T47D (cell line): ENCODE measurements at regions not wholly inside any gene's neighbourhood (a gene's known extent, or its start where the extent isn't known, plus 50 kb on each side); places are given as distances from the start of the nearest gene placed in this dataset.

Experiments
- DNase-seq, 2 experiments: peaks; one replicate each; pipeline versions ENCODE4 v3.0.0 to v3.0.0-alpha.2; 2011 to 2012; ENCODE audit warnings: low read depth in 1 of 2, low spot score in 1 of 2
- JUND ChIP-seq: IDR thresholded peaks from 2 replicates; pipeline ENCODE4 v1.6.1; 2012; ENCODE audit warnings: low read depth
- in situ Hi-C: cut with HindIII; loops from 2 replicates; pipeline ENCODE4 v1.10.0; 2016; ENCODE audit warnings: low sequenced_read_pairs, low pct_unique_long_range_greater_than_20kb

DNA sequence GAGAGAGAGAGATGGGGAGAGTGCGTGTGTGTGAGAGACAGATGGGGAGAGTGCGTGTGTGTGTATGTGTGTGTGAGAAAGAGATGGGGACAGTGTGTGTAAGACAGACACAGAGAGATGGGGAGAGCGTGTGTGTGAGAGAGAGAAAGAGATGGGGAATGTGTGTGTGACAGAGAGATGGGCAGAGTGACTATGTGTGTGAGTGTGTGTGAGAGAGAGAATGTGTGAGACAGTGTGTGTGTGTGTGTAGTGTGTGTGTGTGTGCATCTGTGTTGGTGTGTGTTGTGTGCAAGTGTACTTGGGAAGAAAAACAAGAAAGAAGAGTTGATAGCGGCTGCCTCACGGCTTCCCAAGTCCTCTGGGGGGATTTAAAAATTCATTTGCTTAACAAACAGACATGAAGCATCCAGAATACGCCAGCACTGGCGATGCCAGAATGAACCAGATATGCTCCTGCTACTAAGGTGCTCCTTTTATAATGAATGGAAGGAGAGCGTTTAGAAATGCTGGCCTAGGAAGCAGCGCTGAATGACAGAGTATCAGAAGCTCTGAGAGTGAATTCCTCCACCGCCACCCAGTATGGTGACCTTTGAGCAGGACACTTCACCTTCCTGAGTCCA is 186.1 kb upstream of the TSC22D2 start:
- DNase-seq: no peak
- in situ Hi-C loops: no loop called here
- no peak for TF ChIP-seq JUND

DNA sequence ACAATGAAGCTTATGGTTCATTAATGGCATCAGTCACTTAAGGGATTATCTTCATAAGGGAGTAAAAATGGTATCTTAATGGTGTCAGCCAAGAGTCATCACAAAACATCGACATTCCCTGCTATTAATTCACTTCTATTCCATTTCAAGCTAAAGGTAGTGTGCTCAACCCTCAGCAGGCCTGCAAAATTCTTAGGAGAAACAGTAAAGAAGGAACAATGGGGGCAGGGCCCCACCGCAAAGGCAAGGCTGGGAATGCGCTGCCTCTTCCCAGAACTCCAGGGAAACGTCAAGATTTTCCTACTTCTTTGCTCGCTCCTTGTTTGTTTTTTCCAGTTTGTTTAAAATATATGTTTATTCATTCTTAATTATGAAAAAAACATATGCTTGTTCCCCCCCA is 187.3 kb upstream of the TSC22D2 start:
- TF ChIP-seq JUND: no peak
- no peak for DNase-seq
- in situ Hi-C loops: no loop called here

DNA sequence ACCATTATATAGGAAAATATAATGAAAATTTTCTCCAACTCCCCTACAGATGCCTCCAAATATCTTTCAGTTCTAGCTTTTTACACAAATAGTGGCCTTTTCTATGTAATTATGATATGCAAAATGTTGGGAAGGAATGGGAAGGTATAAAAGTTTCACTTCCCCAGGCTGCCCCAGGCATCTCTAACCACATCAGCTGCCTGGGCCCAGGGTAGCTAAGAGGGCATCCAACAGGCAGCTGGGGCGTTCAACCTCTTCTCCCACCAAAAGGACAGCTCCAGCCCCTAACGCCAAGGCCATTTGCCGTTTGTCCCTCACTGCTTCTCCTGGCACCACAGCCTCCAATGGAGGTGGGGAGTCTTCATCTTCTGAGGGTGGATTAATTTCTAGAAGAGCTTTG is 188.1 kb upstream of the TSC22D2 start:
- no peak for TF ChIP-seq JUND
- DNase-seq: no peak
- in situ Hi-C loops: no loop called here

DNA sequence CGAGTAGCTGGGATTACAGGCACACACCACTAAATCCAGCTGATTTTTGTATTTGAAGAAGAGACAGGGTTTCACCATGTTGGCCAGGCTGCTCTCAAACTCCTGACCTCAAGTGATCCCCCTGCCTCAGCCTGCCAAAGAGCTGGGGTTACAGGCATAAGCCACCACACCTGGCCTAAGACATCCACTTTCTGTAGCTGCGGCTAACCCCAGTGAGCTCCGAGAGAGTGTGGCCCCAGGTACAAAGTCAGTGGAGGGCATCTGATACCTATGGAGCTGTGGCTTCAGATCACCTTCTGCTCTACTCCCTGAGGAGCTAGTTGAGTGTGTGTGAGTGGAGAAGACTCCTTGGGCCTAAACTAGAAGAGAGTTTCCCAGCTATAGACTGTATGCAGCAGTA is 189.3 kb upstream of the TSC22D2 start:
- no peak for TF ChIP-seq JUND
- no peak for DNase-seq
- in situ Hi-C loops: no loop called here

- in situ Hi-C loops: no loop called here
- TF ChIP-seq JUND: no peak
- no peak for DNase-seq
Observed at GRCh38 chr3:150218236-150218635, 189.9 kb upstream of the TSC22D2 start.

- TF ChIP-seq JUND: no peak
- no peak for DNase-seq
- in situ Hi-C loops: no loop called here
Observed at GRCh38 chr3:150217691-150218090, 190.4 kb upstream of the TSC22D2 start.

DNA sequence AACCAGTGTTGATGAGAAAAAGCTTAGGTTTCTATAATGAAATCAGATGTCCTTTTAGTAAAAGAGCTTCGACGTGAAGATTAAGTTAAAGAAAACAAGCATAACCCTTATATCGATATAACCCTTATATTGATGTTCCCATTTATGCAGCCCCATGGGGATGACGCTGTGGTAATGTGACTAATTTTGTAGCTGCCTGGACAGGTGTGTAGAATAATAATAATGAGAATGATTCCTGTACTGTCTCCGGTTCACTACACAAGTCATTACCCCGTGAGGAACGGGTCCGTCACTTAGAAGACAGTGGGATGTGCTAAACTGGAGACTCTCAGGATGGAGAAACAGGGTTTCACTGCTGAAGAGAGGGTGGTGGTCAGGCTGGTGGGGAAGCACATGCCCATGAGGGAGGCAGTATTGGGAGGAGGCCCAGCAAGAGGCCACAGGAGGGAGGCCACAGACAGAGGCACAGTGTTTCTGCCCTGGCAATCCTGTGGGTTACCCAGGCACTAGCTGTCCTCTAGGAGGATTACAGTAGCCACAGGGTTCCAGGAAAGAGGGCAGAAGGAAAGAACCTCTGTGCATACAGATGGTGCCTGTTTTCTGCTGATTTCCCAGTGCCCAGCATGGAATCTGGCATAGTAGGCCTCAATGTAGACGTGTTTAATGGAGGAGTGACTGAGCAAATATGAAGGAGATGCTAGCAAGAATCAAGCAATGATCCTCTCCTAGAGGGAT is 191.1 kb upstream of the TSC22D2 start:
- no peak for TF ChIP-seq JUND

GRCh38 chr3:150216041-150216811 is 191.9 kb upstream of the TSC22D2 start:
- DNase-seq: no peak
- TF ChIP-seq JUND: no peak
- in situ Hi-C loops: no loop called here

More for the DNA sequence above, 191.1 kb upstream of the TSC22D2 start:
- DNase-seq: no peak
- in situ Hi-C loops: no loop called here

- in situ Hi-C loops: no loop called here
- no peak for TF ChIP-seq JUND
- no peak for DNase-seq
Observed at GRCh38 chr3:150215616-150216015, 192.5 kb upstream of the TSC22D2 start.

- no peak for DNase-seq
- TF ChIP-seq JUND: no peak
- in situ Hi-C loops: no loop called here
Observed at GRCh38 chr3:150213577-150213976, 194.5 kb upstream of the TSC22D2 start.

- in situ Hi-C loops: no loop called here
- no peak for DNase-seq
- TF ChIP-seq JUND: no peak
Observed at GRCh38 chr3:150210461-150211110, 197.5 kb upstream of the TSC22D2 start.

GRCh38 chr3:150203273-150203672 is 204.8 kb upstream of the TSC22D2 start:
- TF ChIP-seq JUND: no peak
- DNase-seq: no peak
- in situ Hi-C loops: no loop called here

DNA sequence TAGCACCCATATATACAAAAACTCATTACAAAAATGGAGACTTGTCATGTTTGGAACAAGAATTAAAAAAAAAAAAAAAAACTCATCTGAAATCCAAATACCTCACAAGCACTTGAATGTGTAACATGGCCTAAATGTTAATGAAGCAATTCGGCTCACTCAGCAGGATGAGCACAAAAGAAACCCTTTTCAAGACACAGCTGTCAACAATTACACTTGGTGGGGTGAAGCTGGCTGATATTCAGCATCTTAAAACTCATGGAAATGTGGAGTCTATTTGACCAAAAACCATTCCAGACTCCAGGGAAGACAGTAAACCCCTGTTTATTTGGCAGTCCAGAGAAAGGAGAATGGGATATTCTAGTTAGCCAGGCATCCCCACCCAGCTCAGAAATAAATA is 205.4 kb upstream of the TSC22D2 start:
- no peak for DNase-seq
- in situ Hi-C loops: no loop called here
- TF ChIP-seq JUND: no peak
